ENCODE measurements at regions not wholly inside any gene's neighbourhood (a gene's known extent, or its start where the extent isn't known, plus 50 kb on each side); places are given as distances from the start of the nearest gene placed in this dataset.

DNA sequence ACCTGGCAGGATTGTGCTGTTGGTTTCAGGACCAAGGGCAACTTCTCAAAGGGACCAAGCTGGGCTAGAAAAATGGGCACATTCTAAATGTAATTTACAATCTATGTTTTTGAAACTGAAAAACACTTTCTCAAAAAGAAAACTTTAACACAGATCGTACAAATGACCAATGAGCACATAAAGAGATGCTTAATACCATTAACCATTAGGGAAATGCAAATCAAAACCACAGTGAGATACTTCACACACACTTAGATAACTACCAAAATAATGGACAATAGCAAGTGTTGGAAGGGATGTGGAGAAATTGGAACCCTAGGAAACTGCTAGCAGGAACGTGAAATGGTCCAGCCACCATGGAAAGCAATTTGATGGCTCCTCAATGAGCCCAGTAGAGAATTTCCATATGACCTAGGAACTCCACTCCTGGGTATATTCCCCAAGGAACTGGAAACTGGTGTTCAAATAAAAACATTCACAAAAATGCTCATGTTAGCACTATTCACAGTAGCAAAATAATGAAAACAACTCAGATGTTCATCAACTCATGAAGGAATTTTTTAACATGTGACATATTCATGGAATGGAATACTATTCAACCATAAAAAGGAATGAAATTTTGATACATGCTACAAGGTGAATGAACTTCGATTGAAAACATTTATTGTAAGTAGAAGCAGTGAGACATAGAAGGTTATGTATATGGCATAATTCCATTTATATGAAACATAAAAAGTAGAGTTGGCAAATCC is 288.3 kb upstream of the NR2F2 start:
- TF ChIP-seq POLR2A (IDR thresholded peaks at IDR 0.05): no peak
- TF ChIP-seq, protein P1, sequence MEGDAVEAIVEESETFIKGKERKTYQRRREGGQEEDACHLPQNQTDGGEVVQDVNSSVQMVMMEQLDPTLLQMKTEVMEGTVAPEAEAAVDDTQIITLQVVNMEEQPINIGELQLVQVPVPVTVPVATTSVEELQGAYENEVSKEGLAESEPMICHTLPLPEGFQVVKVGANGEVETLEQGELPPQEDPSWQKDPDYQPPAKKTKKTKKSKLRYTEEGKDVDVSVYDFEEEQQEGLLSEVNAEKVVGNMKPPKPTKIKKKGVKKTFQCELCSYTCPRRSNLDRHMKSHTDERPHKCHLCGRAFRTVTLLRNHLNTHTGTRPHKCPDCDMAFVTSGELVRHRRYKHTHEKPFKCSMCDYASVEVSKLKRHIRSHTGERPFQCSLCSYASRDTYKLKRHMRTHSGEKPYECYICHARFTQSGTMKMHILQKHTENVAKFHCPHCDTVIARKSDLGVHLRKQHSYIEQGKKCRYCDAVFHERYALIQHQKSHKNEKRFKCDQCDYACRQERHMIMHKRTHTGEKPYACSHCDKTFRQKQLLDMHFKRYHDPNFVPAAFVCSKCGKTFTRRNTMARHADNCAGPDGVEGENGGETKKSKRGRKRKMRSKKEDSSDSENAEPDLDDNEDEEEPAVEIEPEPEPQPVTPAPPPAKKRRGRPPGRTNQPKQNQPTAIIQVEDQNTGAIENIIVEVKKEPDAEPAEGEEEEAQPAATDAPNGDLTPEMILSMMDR (IDR thresholded peaks at IDR 0.05): no peak
